MG63 (cell line): ENCODE measurements at regions not wholly inside any gene's neighbourhood (a gene's known extent, or its start where the extent isn't known, plus 50 kb on each side); places are given as distances from the start of the nearest gene placed in this dataset.
"Not testable (repeated sequence)": the region's sequence is repeated elsewhere in the genome, so short reads cannot be mapped to it uniquely, and the experiment has no call there.

Experiments used
- DNase-seq: peaks from one replicate; pipeline ENCODE4 v3.0.0-alpha.2; 2020
- H3K27me3 ChIP-seq: fragments of 250-450 bp; sonication (Bioruptor Pico); 2 replicates; pipeline ENCODE4 v1.5.1; 2020; ENCODE audit warnings: mild to moderate bottlenecking, moderate library complexity
- H3K36me3 ChIP-seq: fragments of 250-450 bp; sonication (Bioruptor Pico); 2 replicates; pipeline ENCODE4 v1.5.1; 2020; ENCODE audit warnings: mild to moderate bottlenecking, moderate library complexity
- H3K4me3 ChIP-seq: fragments of 250-450 bp; sonication (Bioruptor Pico); 2 replicates; pipeline ENCODE4 v1.5.1; 2020; ENCODE audit warnings: mild to moderate bottlenecking, moderate library complexity
- H3K9me3 ChIP-seq: fragments of 250-450 bp; sonication (Bioruptor Pico); 2 replicates; pipeline ENCODE4 v1.5.1; 2020; ENCODE audit warnings: mild to moderate bottlenecking, moderate library complexity

- H3K4me3 ChIP-seq = no peak overlapping the region
- DNase-seq = no peak
- H3K27me3 ChIP-seq = no peaks in the 10 kb centered on the region
- no peaks in the 10 kb centered on the region for H3K9me3 ChIP-seq
- H3K36me3 ChIP-seq = no peaks in the 10 kb centered on the region
Observed at GRCh38 chr4:57832083-57832482, 721.9 kb upstream of the IGFBP7 start.

- H3K36me3 ChIP-seq = no peaks in the 10 kb centered on the region
- no peaks in the 10 kb centered on the region for H3K27me3 ChIP-seq
- H3K4me3 ChIP-seq = no peak overlapping the region
Observed at GRCh38 chr4:57789666-57790065, 679.5 kb upstream of the IGFBP7 start.

GRCh38 chr4:57777876-57778275 is 667.7 kb upstream of the IGFBP7 start:
- Histone ChIP-seq H3K36me3 (no peaks in the 10 kb centered on the region), H3K9me3 (no peaks in the 10 kb centered on the region), H3K4me3 (no peak overlapping the region), H3K27me3 (no peaks in the 10 kb centered on the region)
- DNase-seq = no peak

More at GRCh38 chr4:57789666-57790065, 679.5 kb upstream of the IGFBP7 start:
- H3K9me3 ChIP-seq = no peaks in the 10 kb centered on the region
- DNase-seq = no peak

GRCh38 chr4:57774681-57775080 is 664.5 kb upstream of the IGFBP7 start:
- no peak for DNase-seq

GRCh38 chr4:57774171-57774570 is 664.0 kb upstream of the IGFBP7 start:
- Histone ChIP-seq H3K27me3 (no peaks in the 10 kb centered on the region), H3K36me3 (no peaks in the 10 kb centered on the region), H3K4me3 (no peak overlapping the region), H3K9me3 (no peaks in the 10 kb centered on the region)
- DNase-seq = no peak

More at GRCh38 chr4:57774681-57775080, 664.5 kb upstream of the IGFBP7 start:
- Histone ChIP-seq H3K36me3 (no peaks in the 10 kb centered on the region), H3K9me3 (no peaks in the 10 kb centered on the region), H3K27me3 (no peaks in the 10 kb centered on the region), H3K4me3 (no peak overlapping the region)

- no peaks in the 10 kb centered on the region for H3K9me3 ChIP-seq
- H3K27me3 ChIP-seq = no peaks in the 10 kb centered on the region
- no peak overlapping the region for H3K4me3 ChIP-seq
- DNase-seq = no peak
- no peaks in the 10 kb centered on the region for H3K36me3 ChIP-seq
Observed at GRCh38 chr4:57766341-57766740, 656.2 kb upstream of the IGFBP7 start.

GRCh38 chr4:57764856-57765255 is 654.7 kb upstream of the IGFBP7 start:
- Histone ChIP-seq H3K4me3 (no peak overlapping the region), H3K9me3 (no peaks in the 10 kb centered on the region), H3K36me3 (no peaks in the 10 kb centered on the region), H3K27me3 (no peaks in the 10 kb centered on the region)
- no peak for DNase-seq

- Histone ChIP-seq H3K4me3 (no peak overlapping the region), H3K9me3 (no peaks in the 10 kb centered on the region), H3K36me3 (no peaks in the 10 kb centered on the region), H3K27me3 (no peaks in the 10 kb centered on the region)
- no peak for DNase-seq
Observed at GRCh38 chr4:57763070-57763469, 652.9 kb upstream of the IGFBP7 start.

GRCh38 chr4:57740625-57741190 is 630.5 kb upstream of the IGFBP7 start:
- Histone ChIP-seq H3K36me3 (no peaks in the 10 kb centered on the region), H3K4me3 (no peak overlapping the region), H3K27me3 (no peaks in the 10 kb centered on the region), H3K9me3 (no peaks in the 10 kb centered on the region)
- no peak for DNase-seq

- Histone ChIP-seq H3K4me3 (no peak overlapping the region), H3K9me3 (no peaks in the 10 kb centered on the region), H3K27me3 (no peaks in the 10 kb centered on the region), H3K36me3 (no peaks in the 10 kb centered on the region)
- DNase-seq = no peak
Observed at GRCh38 chr4:57736781-57737180, 626.6 kb upstream of the IGFBP7 start.

- no peak for DNase-seq
- H3K4me3 ChIP-seq = no peak overlapping the region
- H3K36me3 ChIP-seq = no peaks in the 10 kb centered on the region
- H3K27me3 ChIP-seq = no peaks in the 10 kb centered on the region
- no peaks in the 10 kb centered on the region for H3K9me3 ChIP-seq
Observed at GRCh38 chr4:57734104-57734670, 624.0 kb upstream of the IGFBP7 start.

GRCh38 chr4:57729775-57730570 is 619.8 kb upstream of the IGFBP7 start:
- not testable (repeated sequence) for H3K36me3 ChIP-seq, H3K4me3 ChIP-seq, DNase-seq, H3K9me3 ChIP-seq, H3K27me3 ChIP-seq

- no peak for DNase-seq
- Histone ChIP-seq H3K27me3 (no peaks in the 10 kb centered on the region), H3K9me3 (no peaks in the 10 kb centered on the region), H3K4me3 (no peak overlapping the region), H3K36me3 (no peaks in the 10 kb centered on the region)
Observed at GRCh38 chr4:57726154-57726553, 616.0 kb upstream of the IGFBP7 start.

GRCh38 chr4:57719456-57719855 is 609.3 kb upstream of the IGFBP7 start:
- H3K36me3 ChIP-seq = no peaks in the 10 kb centered on the region
- H3K9me3 ChIP-seq = no peaks in the 10 kb centered on the region
- H3K4me3 ChIP-seq = no peak overlapping the region
- H3K27me3 ChIP-seq = no peaks in the 10 kb centered on the region
- no peak for DNase-seq

GRCh38 chr4:57714313-57714712 is 604.1 kb upstream of the IGFBP7 start:
- H3K9me3 ChIP-seq, H3K4me3 ChIP-seq, DNase-seq, H3K27me3 ChIP-seq, H3K36me3 ChIP-seq: not testable (repeated sequence)

GRCh38 chr4:57710053-57710452 is 599.9 kb upstream of the IGFBP7 start:
- DNase-seq = no peak
- H3K36me3 ChIP-seq = no peaks in the 10 kb centered on the region
- H3K4me3 ChIP-seq = no peak overlapping the region
- no peaks in the 10 kb centered on the region for H3K27me3 ChIP-seq
- no peaks in the 10 kb centered on the region for H3K9me3 ChIP-seq

- H3K27me3 ChIP-seq = no peaks in the 10 kb centered on the region
- no peak for DNase-seq
- H3K4me3 ChIP-seq = no peak overlapping the region
- H3K36me3 ChIP-seq = no peaks in the 10 kb centered on the region
- H3K9me3 ChIP-seq = no peaks in the 10 kb centered on the region
Observed at GRCh38 chr4:57691370-57691769, 581.2 kb upstream of the IGFBP7 start.

- Histone ChIP-seq H3K36me3 (no peaks in the 10 kb centered on the region), H3K4me3 (no peak overlapping the region), H3K27me3 (no peaks in the 10 kb centered on the region), H3K9me3 (no peaks in the 10 kb centered on the region)
- no peak for DNase-seq
Observed at GRCh38 chr4:57689693-57690205, 579.6 kb upstream of the IGFBP7 start.
